Lower lobe of right lung (tissue), 2 donors: ENCODE measurements at regions not wholly inside any gene's neighbourhood (a gene's known extent, or its start where the extent isn't known, plus 50 kb on each side); places are given as distances from the start of the nearest gene placed in this dataset.

Experiments
- ATAC-seq, 2 donors: fragments of 200-7000 bp; cut with Tn5 transposase; one replicate each; pipeline ENCODE4 v1.9.1; 2020 to 2022; ENCODE audit warnings: mild to moderate bottlenecking in 2 of 2, moderate library complexity in 2 of 2
- DNase-seq: peaks from one replicate; pipeline ENCODE4 v3.0.0-alpha.2; 2020
- H3K27ac ChIP-seq: fragments of 200-600 bp; one replicate; pipeline ENCODE4 v1.8.0; 2022
- H3K27me3 ChIP-seq: fragments of 200-600 bp; one replicate; pipeline ENCODE4 v1.8.0; 2022; ENCODE audit warnings: low read depth
- H3K36me3 ChIP-seq: fragments of 200-600 bp; one replicate; pipeline ENCODE4 v1.8.0; 2022; ENCODE audit warnings: mild to moderate bottlenecking
- H3K4me1 ChIP-seq: fragments of 200-600 bp; one replicate; pipeline ENCODE4 v1.8.0; 2022
- H3K4me3 ChIP-seq: fragments of 200-600 bp; one replicate; pipeline ENCODE4 v1.8.0; 2022; ENCODE audit warnings: mild to moderate bottlenecking
- H3K9me3 ChIP-seq: fragments of 200-600 bp; one replicate; pipeline ENCODE4 v1.8.0; 2022
- intact Hi-C: fragments of 100-400 bp; cut with DNase I; formaldehyde crosslinking; loops from one replicate; pipeline ENCODE4 v1.11.0; 2022
- TF ChIP-seq, protein P1 (sequence below): fragments of 200-600 bp; IDR thresholded peaks from one replicate; pipeline ENCODE4 v1.8.0; 2022; ENCODE audit warnings: antibody characterized with exemption, mild to moderate bottlenecking
- donor health status: DM: no; HTN: yes; CAD: no; lungs with severe emphysema.

- Histone ChIP-seq H3K36me3 (no peaks in the 10 kb centered on the region), H3K9me3 (no peaks in the 10 kb centered on the region), H3K4me1 (no peaks in the 10 kb centered on the region), H3K27ac (no peak overlapping the region), H3K4me3 (no peak overlapping the region), H3K27me3 (no peaks in the 10 kb centered on the region)
- TF ChIP-seq, protein P1, sequence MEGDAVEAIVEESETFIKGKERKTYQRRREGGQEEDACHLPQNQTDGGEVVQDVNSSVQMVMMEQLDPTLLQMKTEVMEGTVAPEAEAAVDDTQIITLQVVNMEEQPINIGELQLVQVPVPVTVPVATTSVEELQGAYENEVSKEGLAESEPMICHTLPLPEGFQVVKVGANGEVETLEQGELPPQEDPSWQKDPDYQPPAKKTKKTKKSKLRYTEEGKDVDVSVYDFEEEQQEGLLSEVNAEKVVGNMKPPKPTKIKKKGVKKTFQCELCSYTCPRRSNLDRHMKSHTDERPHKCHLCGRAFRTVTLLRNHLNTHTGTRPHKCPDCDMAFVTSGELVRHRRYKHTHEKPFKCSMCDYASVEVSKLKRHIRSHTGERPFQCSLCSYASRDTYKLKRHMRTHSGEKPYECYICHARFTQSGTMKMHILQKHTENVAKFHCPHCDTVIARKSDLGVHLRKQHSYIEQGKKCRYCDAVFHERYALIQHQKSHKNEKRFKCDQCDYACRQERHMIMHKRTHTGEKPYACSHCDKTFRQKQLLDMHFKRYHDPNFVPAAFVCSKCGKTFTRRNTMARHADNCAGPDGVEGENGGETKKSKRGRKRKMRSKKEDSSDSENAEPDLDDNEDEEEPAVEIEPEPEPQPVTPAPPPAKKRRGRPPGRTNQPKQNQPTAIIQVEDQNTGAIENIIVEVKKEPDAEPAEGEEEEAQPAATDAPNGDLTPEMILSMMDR: no peak
- ATAC-seq: no peak
- DNase-seq: no peak
- intact Hi-C loops: no loop called here
These were observed 607.6 kb upstream of the PFKP start for GRCh38 chr10:2459713-2460112.

- H3K36me3 ChIP-seq: no peaks in the 10 kb centered on the region
- no peak overlapping the region for H3K27ac ChIP-seq
- TF ChIP-seq, protein P1: no peak
- H3K27me3 ChIP-seq: no peaks in the 10 kb centered on the region
- ATAC-seq (no peak), DNase-seq (no peak)
- H3K4me1 ChIP-seq: no peaks in the 10 kb centered on the region
- no peaks in the 10 kb centered on the region for H3K9me3 ChIP-seq
- intact Hi-C loops: no loop called here
- no peak overlapping the region for H3K4me3 ChIP-seq
These were observed 610.5 kb upstream of the PFKP start for GRCh38 chr10:2456834-2457233.

DNA sequence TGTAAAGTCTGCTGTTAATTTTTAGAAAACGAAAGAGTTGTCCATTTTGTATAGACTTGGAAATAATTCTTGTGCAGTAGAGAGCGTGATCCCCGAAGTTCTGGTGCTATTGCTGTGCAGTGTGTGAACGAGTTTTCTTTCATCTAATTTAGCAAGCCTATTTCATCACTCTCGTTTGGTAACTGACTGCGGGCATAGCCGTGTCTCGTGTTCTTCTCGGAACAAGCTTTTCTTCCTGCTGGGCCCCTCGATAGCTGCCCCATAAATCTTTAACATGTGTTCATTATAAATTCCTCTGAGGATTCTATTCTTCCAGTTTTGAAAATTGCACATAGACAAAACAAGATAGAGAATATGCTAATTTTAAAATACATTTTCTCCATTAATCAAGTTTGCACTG, 622.0 kb upstream of the PFKP start:
- Histone ChIP-seq H3K27me3 (no peaks in the 10 kb centered on the region), H3K27ac (no peak overlapping the region), H3K4me3 (no peak overlapping the region), H3K9me3 (no peaks in the 10 kb centered on the region), H3K4me1 (no peaks in the 10 kb centered on the region), H3K36me3 (no peaks in the 10 kb centered on the region)
- intact Hi-C loops: no loop called here
- DNase-seq (no peak), ATAC-seq (no peak)
- TF ChIP-seq, protein P1: no peak

- Histone ChIP-seq H3K27me3 (no peaks in the 10 kb centered on the region), H3K9me3 (no peaks in the 10 kb centered on the region), H3K27ac (no peak overlapping the region), H3K4me1 (no peaks in the 10 kb centered on the region), H3K36me3 (no peaks in the 10 kb centered on the region), H3K4me3 (no peak overlapping the region)
- ATAC-seq: no peak
- TF ChIP-seq, protein P1: no peak
- intact Hi-C loops: no loop called here
- no peak for DNase-seq
These were observed 627.4 kb upstream of the PFKP start for GRCh38 chr10:2439983-2440382.

DNA sequence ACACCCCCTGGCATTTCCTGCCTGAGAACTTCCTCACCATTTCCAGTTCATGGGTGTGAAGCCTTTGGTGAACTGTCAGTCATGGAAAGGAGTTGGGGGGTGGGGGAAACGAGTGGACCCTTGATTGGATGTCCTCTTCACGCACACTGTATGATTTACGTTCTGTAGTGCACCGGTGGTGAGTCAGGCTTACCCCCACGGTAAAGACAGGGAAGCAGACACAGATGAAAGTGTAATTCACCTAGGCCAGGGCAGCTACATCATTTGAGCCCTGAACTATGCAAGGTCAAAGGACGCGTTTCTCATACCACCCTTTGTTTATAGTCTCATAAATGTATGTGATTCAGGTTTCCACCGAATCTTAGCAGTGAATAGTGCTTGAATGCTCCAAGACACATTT, 628.3 kb upstream of the PFKP start:
- no peak for ATAC-seq
- intact Hi-C loops: no loop called here
- Histone ChIP-seq H3K27me3 (no peaks in the 10 kb centered on the region), H3K36me3 (no peaks in the 10 kb centered on the region), H3K9me3 (no peaks in the 10 kb centered on the region), H3K4me1 (no peaks in the 10 kb centered on the region), H3K4me3 (no peak overlapping the region), H3K27ac (no peak overlapping the region)
- TF ChIP-seq, protein P1: no peak
- DNase-seq: no peak
